ENCODE measurements at regions not wholly inside any gene's neighbourhood (a gene's known extent, or its start where the extent isn't known, plus 50 kb on each side); places are given as distances from the start of the nearest gene placed in this dataset.

DNA sequence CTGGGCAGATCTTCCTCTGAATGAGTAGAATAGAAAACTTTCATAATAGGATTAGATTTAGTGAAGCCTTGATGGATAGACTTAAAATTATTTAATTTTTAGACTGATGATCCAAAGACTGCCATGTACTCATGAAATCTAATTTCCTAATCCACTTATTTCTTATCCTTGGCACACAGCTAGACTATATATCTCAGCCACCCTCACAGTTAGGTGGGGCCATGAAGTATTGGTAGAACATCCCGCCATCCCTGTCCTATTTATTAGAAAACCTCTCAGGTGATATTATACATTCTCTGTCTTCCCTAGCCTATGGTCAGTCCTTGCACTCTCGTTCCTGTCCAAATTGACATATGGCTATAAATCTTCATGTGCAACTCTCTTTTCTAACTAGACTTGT, 110.9 kb downstream of the FAM170A start:
- DNase-seq (no peak), ATAC-seq (no peak)
- H3K27ac ChIP-seq = no peak overlapping the region
- no peaks in the 10 kb centered on the region for H3K4me1 ChIP-seq
- intact Hi-C loops (cut with DNase I) = no loop called here
- H3K27me3 ChIP-seq = no peaks in the 10 kb centered on the region
- H3K9me3 ChIP-seq = no peaks in the 10 kb centered on the region
- H3K4me3 ChIP-seq = no peak overlapping the region
- no peaks in the 10 kb centered on the region for H3K36me3 ChIP-seq
- TF ChIP-seq, protein P1, sequence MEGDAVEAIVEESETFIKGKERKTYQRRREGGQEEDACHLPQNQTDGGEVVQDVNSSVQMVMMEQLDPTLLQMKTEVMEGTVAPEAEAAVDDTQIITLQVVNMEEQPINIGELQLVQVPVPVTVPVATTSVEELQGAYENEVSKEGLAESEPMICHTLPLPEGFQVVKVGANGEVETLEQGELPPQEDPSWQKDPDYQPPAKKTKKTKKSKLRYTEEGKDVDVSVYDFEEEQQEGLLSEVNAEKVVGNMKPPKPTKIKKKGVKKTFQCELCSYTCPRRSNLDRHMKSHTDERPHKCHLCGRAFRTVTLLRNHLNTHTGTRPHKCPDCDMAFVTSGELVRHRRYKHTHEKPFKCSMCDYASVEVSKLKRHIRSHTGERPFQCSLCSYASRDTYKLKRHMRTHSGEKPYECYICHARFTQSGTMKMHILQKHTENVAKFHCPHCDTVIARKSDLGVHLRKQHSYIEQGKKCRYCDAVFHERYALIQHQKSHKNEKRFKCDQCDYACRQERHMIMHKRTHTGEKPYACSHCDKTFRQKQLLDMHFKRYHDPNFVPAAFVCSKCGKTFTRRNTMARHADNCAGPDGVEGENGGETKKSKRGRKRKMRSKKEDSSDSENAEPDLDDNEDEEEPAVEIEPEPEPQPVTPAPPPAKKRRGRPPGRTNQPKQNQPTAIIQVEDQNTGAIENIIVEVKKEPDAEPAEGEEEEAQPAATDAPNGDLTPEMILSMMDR (IDR thresholded peaks at IDR 0.05) = no peak

DNA sequence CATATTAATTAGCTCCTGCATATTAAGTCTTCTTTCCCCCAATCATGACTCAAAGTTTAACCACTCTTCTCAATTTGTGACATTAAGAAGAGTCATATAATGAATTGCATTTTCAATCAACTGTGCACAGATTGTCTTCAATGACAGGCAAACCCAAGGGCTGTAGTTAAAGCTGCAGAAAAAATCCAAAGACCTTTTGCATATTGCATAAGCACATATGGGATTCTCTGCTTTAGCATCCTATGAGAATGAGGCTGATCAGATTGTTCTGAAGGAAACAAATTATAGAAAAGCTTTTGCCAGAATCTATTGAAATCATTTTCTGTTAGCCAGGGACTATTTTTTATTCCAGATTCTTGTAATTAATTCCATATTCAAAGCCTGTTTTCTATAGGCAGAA, 112.3 kb downstream of the FAM170A start:
- Histone ChIP-seq H3K36me3 (no peaks in the 10 kb centered on the region), H3K9me3 (no peaks in the 10 kb centered on the region), H3K27ac (no peak overlapping the region), H3K4me1 (no peaks in the 10 kb centered on the region), H3K27me3 (no peaks in the 10 kb centered on the region), H3K4me3 (no peak overlapping the region)
- TF ChIP-seq, protein P1 (IDR thresholded peaks at IDR 0.05) = no peak
- DNase-seq (no peak), ATAC-seq (no peak)
- intact Hi-C loops (cut with DNase I) = no loop called here

GRCh38 chr5:119742311-119742710, 113.0 kb downstream of the FAM170A start:
- Histone ChIP-seq H3K36me3 (no peaks in the 10 kb centered on the region), H3K27ac (no peak overlapping the region), H3K4me3 (no peak overlapping the region), H3K27me3 (no peaks in the 10 kb centered on the region), H3K4me1 (no peaks in the 10 kb centered on the region), H3K9me3 (no peaks in the 10 kb centered on the region)
- ATAC-seq = no peak
- DNase-seq = no peak
- TF ChIP-seq, protein P1 (IDR thresholded peaks at IDR 0.05) = no peak
- intact Hi-C loops (cut with DNase I) = no loop called here

DNA sequence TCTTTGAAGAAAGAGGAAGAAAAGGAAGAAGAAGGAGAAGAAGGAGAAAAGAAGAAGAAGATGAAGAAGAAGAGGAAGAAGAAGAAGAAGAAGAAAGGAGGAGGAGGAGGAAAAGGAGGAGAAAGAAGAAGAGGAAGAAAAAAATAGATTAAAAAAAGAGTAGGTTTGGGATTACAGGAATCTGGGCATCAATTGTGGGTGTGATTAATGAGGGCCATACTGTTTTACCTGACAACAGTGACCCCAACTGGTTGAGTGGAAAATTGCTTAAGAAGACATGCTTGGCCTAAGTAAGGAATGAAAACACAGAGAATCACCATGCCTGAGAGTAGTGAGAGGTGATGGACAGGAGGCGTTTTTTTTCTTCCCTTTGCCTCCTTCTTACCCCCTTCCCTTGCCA, 114.6 kb downstream of the FAM170A start:
- no peak overlapping the region for H3K27ac ChIP-seq
- intact Hi-C loops (cut with DNase I) = no loop called here
- no peaks in the 10 kb centered on the region for H3K4me1 ChIP-seq
- TF ChIP-seq, protein P1 (IDR thresholded peaks at IDR 0.05) = peak; percentile 34
- H3K36me3 ChIP-seq = no peaks in the 10 kb centered on the region
- no peaks in the 10 kb centered on the region for H3K27me3 ChIP-seq
- ATAC-seq (peak; percentile 71), DNase-seq (no peak)
- H3K4me3 ChIP-seq = no peak overlapping the region
- H3K9me3 ChIP-seq = no peaks in the 10 kb centered on the region

GRCh38 chr5:119745976-119746375, 116.6 kb downstream of the FAM170A start:
- Histone ChIP-seq H3K27ac (no peak overlapping the region), H3K4me3 (no peak overlapping the region), H3K27me3 (no peaks in the 10 kb centered on the region), H3K9me3 (no peaks in the 10 kb centered on the region), H3K36me3 (no peaks in the 10 kb centered on the region), H3K4me1 (no peaks in the 10 kb centered on the region)
- ATAC-seq (no peak), DNase-seq (no peak)
- intact Hi-C loops (cut with DNase I) = no loop called here
- TF ChIP-seq, protein P1 (IDR thresholded peaks at IDR 0.05) = no peak

DNA sequence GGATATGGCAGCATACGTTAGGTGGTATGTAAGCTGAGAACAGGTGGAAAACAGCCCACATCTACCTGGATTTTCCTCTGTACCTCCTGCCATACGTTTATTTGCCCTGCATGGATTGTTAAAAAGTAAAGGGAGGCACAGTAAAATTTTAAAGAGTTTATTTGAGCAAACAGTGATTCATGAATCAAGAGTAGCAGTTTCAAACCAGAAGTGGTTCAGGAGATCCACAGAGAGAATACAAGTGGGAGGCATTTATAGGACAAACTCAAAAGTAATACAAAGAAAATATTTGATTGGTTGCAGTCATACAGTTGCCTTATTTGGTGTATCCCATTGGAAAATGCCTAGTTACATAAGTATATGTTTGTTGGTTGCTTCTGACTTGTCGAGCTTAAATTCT, 117.6 kb downstream of the FAM170A start:
- intact Hi-C loops (cut with DNase I) = no loop called here
- ATAC-seq (no peak), DNase-seq (no peak)
- no peak overlapping the region for H3K4me3 ChIP-seq
- no peak overlapping the region for H3K27ac ChIP-seq
- no peaks in the 10 kb centered on the region for H3K9me3 ChIP-seq
- H3K4me1 ChIP-seq = no peaks in the 10 kb centered on the region
- H3K36me3 ChIP-seq = no peaks in the 10 kb centered on the region
- TF ChIP-seq, protein P1 (IDR thresholded peaks at IDR 0.05) = no peak
- no peaks in the 10 kb centered on the region for H3K27me3 ChIP-seq

Measured in upper lobe of right lung (tissue), 1 donor.